Smooth muscle cell (in vitro differentiated cells): ENCODE measurements at regions not wholly inside any gene's neighbourhood (a gene's known extent, or its start where the extent isn't known, plus 50 kb on each side); places are given as distances from the start of the nearest gene placed in this dataset.

ENCODE experiments used
- DNase-seq: peaks from one replicate; lab custom pipeline; 2025; ENCODE audit not compliant: unreplicated experiment; lab: John Stamatoyannopoulos, UW
- H2AFZ ChIP-seq: fragments of 200-600 bp; sonication (generic); 2 replicates; pipeline ENCODE4 v1.6.0; 2016; ENCODE audit warnings: antibody characterized with exemption, low read depth, mild to moderate bottlenecking
- H3F3A ChIP-seq: fragments of 200-600 bp; sonication (generic); 2 replicates; pipeline ENCODE4 v1.6.0; 2017; ENCODE audit warnings: antibody characterized with exemption, low read depth
- H3K27ac ChIP-seq: fragments of 200-600 bp; sonication (generic); 2 replicates; pipeline ENCODE4 v1.5.1; 2016; ENCODE audit warnings: low read depth, mild to moderate bottlenecking
- H3K27me3 ChIP-seq: fragments of 200-600 bp; sonication (generic); 2 replicates; pipeline ENCODE4 v1.6.1; 2016; ENCODE audit warnings: low read depth, mild to moderate bottlenecking
- H3K36me3 ChIP-seq: fragments of 200-600 bp; sonication (generic); 2 replicates; pipeline ENCODE4 v1.5.1; 2016; ENCODE audit warnings: low read depth
- H3K4me1 ChIP-seq: fragments of 200-600 bp; sonication (generic); 2 replicates; pipeline ENCODE4 v1.5.1; 2016; ENCODE audit warnings: low read depth
- H3K4me2 ChIP-seq: fragments of 200-600 bp; sonication (generic); 2 replicates; pipeline ENCODE4 v1.6.0; 2016; ENCODE audit warnings: mild to moderate bottlenecking
- H3K4me3 ChIP-seq: fragments of 200-600 bp; sonication (generic); 2 replicates; pipeline ENCODE4 v1.5.1; 2016; ENCODE audit warnings: mild to moderate bottlenecking
- H3K79me2 ChIP-seq: fragments of 200-600 bp; sonication (generic); 2 replicates; pipeline ENCODE4 v1.6.0; 2016; ENCODE audit warnings: low read depth, mild to moderate bottlenecking
- H3K9ac ChIP-seq: fragments of 200-600 bp; sonication (generic); 2 replicates; pipeline ENCODE4 v1.6.0; 2016; ENCODE audit warnings: low read depth
- H3K9me3 ChIP-seq: fragments of 200-600 bp; sonication (generic); replicated peaks from 2 replicates; pipeline ENCODE4 v1.5.1; 2016; ENCODE audit warnings: low read depth
- H4K20me1 ChIP-seq: fragments of 200-600 bp; sonication (generic); 2 replicates; pipeline ENCODE4 v1.6.0; 2016; ENCODE audit warnings: low read depth
- WGBS: methylation state at CpG from one replicate; pipeline ENCODE4 v1.1.7; 2016; ENCODE audit warnings: low lambda C conversion rate; 5-methylcytosine and 5-hydroxymethylcytosine counted together
- TF ChIP-seq, protein P1 (sequence below): fragments of 200-600 bp; sonication (generic); IDR thresholded peaks from 2 replicates; pipeline ENCODE4 v1.5.1; 2017; ENCODE audit warnings: borderline replicate concordance, mild to moderate bottlenecking, antibody characterized with exemption; ENCODE audit not compliant: insufficient read depth, poor library complexity, severe bottlenecking

GRCh38 chr13:73190477-73190876 lies 131.7 kb downstream of the KLF5 start:
- no peaks in the 10 kb centered on the region for H3F3A ChIP-seq
- peaks cover 12% of the 10 kb centered on the region for H3K4me1 ChIP-seq
- TF ChIP-seq, protein P1, sequence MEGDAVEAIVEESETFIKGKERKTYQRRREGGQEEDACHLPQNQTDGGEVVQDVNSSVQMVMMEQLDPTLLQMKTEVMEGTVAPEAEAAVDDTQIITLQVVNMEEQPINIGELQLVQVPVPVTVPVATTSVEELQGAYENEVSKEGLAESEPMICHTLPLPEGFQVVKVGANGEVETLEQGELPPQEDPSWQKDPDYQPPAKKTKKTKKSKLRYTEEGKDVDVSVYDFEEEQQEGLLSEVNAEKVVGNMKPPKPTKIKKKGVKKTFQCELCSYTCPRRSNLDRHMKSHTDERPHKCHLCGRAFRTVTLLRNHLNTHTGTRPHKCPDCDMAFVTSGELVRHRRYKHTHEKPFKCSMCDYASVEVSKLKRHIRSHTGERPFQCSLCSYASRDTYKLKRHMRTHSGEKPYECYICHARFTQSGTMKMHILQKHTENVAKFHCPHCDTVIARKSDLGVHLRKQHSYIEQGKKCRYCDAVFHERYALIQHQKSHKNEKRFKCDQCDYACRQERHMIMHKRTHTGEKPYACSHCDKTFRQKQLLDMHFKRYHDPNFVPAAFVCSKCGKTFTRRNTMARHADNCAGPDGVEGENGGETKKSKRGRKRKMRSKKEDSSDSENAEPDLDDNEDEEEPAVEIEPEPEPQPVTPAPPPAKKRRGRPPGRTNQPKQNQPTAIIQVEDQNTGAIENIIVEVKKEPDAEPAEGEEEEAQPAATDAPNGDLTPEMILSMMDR = no peak
- no peaks in the 10 kb centered on the region for H3K27me3 ChIP-seq
- H2AFZ ChIP-seq = no peak overlapping the region
- H3K4me3 ChIP-seq = no peak overlapping the region
- WGBS = 80% methylated on average over 5 of the region's 5 CpGs
- no peaks in the 10 kb centered on the region for H3K36me3 ChIP-seq
- H3K79me2 ChIP-seq = no peaks in the 10 kb centered on the region
- DNase-seq = no peak
- no peak overlapping the region for H3K27ac ChIP-seq
- H4K20me1 ChIP-seq = no peaks in the 10 kb centered on the region
- H3K9ac ChIP-seq = no peak overlapping the region
- no peak overlapping the region for H3K4me2 ChIP-seq
- no peaks in the 10 kb centered on the region for H3K9me3 ChIP-seq

DNA sequence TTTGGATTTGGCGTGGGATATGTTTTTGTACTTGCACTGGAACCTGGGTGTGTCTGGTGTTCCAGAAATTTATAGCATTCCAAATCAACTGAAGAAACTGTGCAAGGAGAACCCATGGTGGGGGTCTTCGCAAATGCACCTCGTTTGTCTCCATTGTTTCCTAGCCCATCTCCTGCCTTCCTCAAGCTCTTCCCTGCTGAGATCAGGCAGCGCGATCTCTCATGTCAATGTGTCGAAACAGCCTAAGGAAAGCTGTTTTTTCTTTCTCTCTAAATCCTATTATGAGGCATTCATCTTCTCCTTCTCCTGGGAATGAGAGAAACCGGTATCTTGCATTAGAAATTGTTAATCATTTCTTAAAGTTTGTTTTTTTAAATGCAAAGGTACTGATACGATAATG lies 131.0 kb downstream of the KLF5 start:
- H4K20me1 ChIP-seq = no peaks in the 10 kb centered on the region
- H3F3A ChIP-seq = no peaks in the 10 kb centered on the region
- TF ChIP-seq, protein P1 = no peak
- H3K36me3 ChIP-seq = no peaks in the 10 kb centered on the region
- no peak overlapping the region for H3K27ac ChIP-seq
- no peaks in the 10 kb centered on the region for H3K79me2 ChIP-seq
- no peaks in the 10 kb centered on the region for H3K27me3 ChIP-seq
- no peaks in the 10 kb centered on the region for H3K9me3 ChIP-seq
- DNase-seq = no peak
- H3K4me3 ChIP-seq = no peak overlapping the region
- no peak overlapping the region for H3K9ac ChIP-seq
- H2AFZ ChIP-seq = no peak overlapping the region
- WGBS = 71% methylated on average over 8 of the region's 8 CpGs
- no peak overlapping the region for H3K4me2 ChIP-seq
- peaks cover 12% of the 10 kb centered on the region for H3K4me1 ChIP-seq

GRCh38 chr13:73189362-73189761 lies 130.6 kb downstream of the KLF5 start:
- no peak for DNase-seq
- H3K79me2 ChIP-seq = no peaks in the 10 kb centered on the region
- H3F3A ChIP-seq = no peaks in the 10 kb centered on the region
- H3K9me3 ChIP-seq = no peaks in the 10 kb centered on the region
- no peaks in the 10 kb centered on the region for H3K27me3 ChIP-seq
- no peaks in the 10 kb centered on the region for H3K36me3 ChIP-seq
- TF ChIP-seq, protein P1 = no peak
- no peak overlapping the region for H2AFZ ChIP-seq
- H3K9ac ChIP-seq = no peak overlapping the region
- no peak overlapping the region for H3K4me3 ChIP-seq
- H3K4me1 ChIP-seq = peaks cover 12% of the 10 kb centered on the region
- 66% methylated on average over 2 of the region's 2 CpGs for WGBS
- H3K27ac ChIP-seq = no peak overlapping the region
- no peak overlapping the region for H3K4me2 ChIP-seq
- no peaks in the 10 kb centered on the region for H4K20me1 ChIP-seq

DNA sequence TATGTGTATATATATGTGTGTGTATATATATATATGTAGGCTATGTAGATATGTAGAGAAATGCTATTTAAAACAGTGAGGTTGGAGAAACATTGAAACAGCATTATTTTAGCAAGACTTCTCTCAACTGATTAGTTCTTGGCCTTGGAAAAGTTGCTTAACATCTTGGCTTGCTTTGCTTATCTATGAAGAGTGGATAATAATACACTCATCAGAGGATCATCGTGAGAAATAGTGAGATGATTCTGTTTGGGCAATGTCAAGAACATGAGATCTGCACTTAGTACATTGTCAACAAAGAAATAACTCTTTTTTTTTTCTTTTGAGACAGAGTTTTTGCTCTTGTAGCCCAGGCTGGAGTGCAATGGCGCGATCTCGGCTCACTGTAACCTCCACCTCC lies 128.3 kb downstream of the KLF5 start:
- Histone ChIP-seq H3K4me1 (peaks cover 12% of the 10 kb centered on the region), H3K27me3 (no peaks in the 10 kb centered on the region), H3K36me3 (no peaks in the 10 kb centered on the region), H3K9me3 (no peaks in the 10 kb centered on the region), H3K79me2 (no peaks in the 10 kb centered on the region), H3K27ac (no peak overlapping the region), H3K4me3 (no peak overlapping the region), H3F3A (no peaks in the 10 kb centered on the region), H3K4me2 (no peak overlapping the region), H3K9ac (no peak overlapping the region), H4K20me1 (no peaks in the 10 kb centered on the region), H2AFZ (no peak overlapping the region)
- DNase-seq = no peak
- WGBS = 90% methylated on average over 4 of the region's 4 CpGs
- TF ChIP-seq, protein P1 = no peak
